Endodermal cell (in vitro differentiated cells): ENCODE measurements at regions not wholly inside any gene's neighbourhood (a gene's known extent, or its start where the extent isn't known, plus 50 kb on each side); places are given as distances from the start of the nearest gene placed in this dataset.

ENCODE experiments used
- DNase-seq: peaks from one replicate; pipeline ENCODE4 v3.0.0-alpha.2; 2017
- H3K27ac ChIP-seq: 2 replicates; pipeline ENCODE4 v1.5.1; 2013; ENCODE audit warnings: mild to moderate bottlenecking, low read depth, low read length, moderate library complexity
- H3K27me3 ChIP-seq: 2 replicates; pipeline ENCODE4 v1.6.1; 2013; ENCODE audit warnings: mild to moderate bottlenecking, low read length, moderate library complexity; ENCODE audit not compliant: insufficient read depth, control insufficient read depth, poor library complexity, severe bottlenecking
- H3K36me3 ChIP-seq: 2 replicates; pipeline ENCODE4 v1.7.0; 2013; ENCODE audit warnings: mild to moderate bottlenecking, low read length, moderate library complexity; ENCODE audit not compliant: control insufficient read depth, insufficient read depth
- H3K4me1 ChIP-seq: one replicate; pipeline ENCODE4 v1.7.0; 2013; ENCODE audit warnings: low read length; ENCODE audit not compliant: control insufficient read depth, insufficient read depth
- H3K4me3 ChIP-seq: 2 replicates; pipeline ENCODE4 v1.5.1; 2013; ENCODE audit warnings: mild to moderate bottlenecking, low read length, moderate library complexity
- H3K9ac ChIP-seq: 2 replicates; pipeline ENCODE4 v1.6.1; 2013; ENCODE audit warnings: mild to moderate bottlenecking, low read length, moderate library complexity; ENCODE audit not compliant: poor library complexity, severe bottlenecking; ENCODE audit errors: extremely low read depth
- H3K9me3 ChIP-seq: 2 replicates; pipeline ENCODE4 v1.6.1; 2013; ENCODE audit warnings: mild to moderate bottlenecking, low read length, moderate library complexity; ENCODE audit not compliant: control insufficient read depth
- H3K27ac Mint-ChIP-seq: 2 replicates; pipeline ENCODE4 v1.8.0; 2020; ENCODE audit warnings: mixed read lengths
- H3K27me3 Mint-ChIP-seq: 2 replicates; pipeline ENCODE4 v1.8.0; 2021; ENCODE audit warnings: mild to moderate bottlenecking, mixed read lengths; ENCODE audit not compliant: insufficient read depth
- H3K36me3 Mint-ChIP-seq: 2 replicates; pipeline ENCODE4 v1.8.0; 2020; ENCODE audit warnings: low read depth, mixed read lengths
- H3K4me1 Mint-ChIP-seq: 2 replicates; pipeline ENCODE4 v1.8.0; 2020; ENCODE audit warnings: mixed read lengths
- H3K4me3 Mint-ChIP-seq: 2 replicates; pipeline ENCODE4 v1.8.0; 2020; ENCODE audit warnings: mild to moderate bottlenecking, moderate library complexity, mixed read lengths
- H3K9me3 Mint-ChIP-seq: 2 replicates; pipeline ENCODE4 v1.8.0; 2020; ENCODE audit warnings: mild to moderate bottlenecking, mixed read lengths
- CTCF ChIP-seq: fragments of 200-600 bp; sonication (generic); conservative IDR thresholded peaks from 2 replicates; pipeline ENCODE4 v1.5.0; 2021; ENCODE audit warnings: antibody characterized with exemption, mild to moderate bottlenecking
- WGBS, 2 experiments: methylation state at CpG; one replicate each; pipeline versions ENCODE4 v1.1.5 to v1.1.7; 2013; ENCODE audit warnings: missing lambda C conversion rate in 2 of 2, mixed read lengths in 1 of 2; ENCODE audit not compliant: insufficient coverage in 1 of 2, insufficient read length in 1 of 2; 5-methylcytosine and 5-hydroxymethylcytosine counted together

DNA sequence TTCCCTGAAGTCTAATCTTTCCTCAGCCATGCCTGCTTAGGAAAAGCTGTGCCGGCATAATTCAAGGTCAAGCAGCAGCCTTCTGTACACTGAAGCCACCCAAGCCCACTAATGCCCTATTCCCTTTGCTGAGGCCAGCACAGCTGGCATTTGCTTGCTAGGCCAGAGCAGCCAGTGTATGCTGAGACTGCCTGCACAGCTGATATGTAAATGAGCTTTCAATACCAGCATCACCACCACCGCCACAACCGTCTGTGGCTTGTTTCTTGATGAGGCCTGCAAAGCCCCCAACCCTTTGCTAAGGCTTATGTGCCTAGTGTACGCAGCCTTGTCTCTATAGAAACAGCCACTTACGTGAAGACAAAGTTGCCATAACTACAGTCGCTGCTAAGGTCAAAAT lies 56.3 kb upstream of the TNRC6B start:
- Mint-ChIP-seq H3K27ac (no peak overlapping the region), H3K4me3 (no peak overlapping the region), H3K27me3 (no peaks in the 10 kb centered on the region), H3K9me3 (no peaks in the 10 kb centered on the region), H3K4me1 (peaks cover 15% of the 10 kb centered on the region), H3K36me3 (no peaks in the 10 kb centered on the region)
- Histone ChIP-seq H3K27me3 (no peaks in the 10 kb centered on the region), H3K4me1 (no peaks in the 10 kb centered on the region), H3K9ac (no peak overlapping the region), H3K4me3 (no peak overlapping the region), H3K36me3 (no peaks in the 10 kb centered on the region), H3K9me3 (no peaks in the 10 kb centered on the region), H3K27ac (no peak overlapping the region)
- DNase-seq = no peak
- TF ChIP-seq CTCF = no peak
- 72 to 91% methylated on average over 5 to 6 of the region's 6 CpGs for WGBS, 2 experiments

- H3K27me3 ChIP-seq = no peaks in the 10 kb centered on the region
- H3K27ac Mint-ChIP-seq = peak overlapping the region; percentile 54
- TF ChIP-seq CTCF = no peak
- no peak overlapping the region for H3K4me3 ChIP-seq
- 91 to 94% methylated on average over 3 to 5 of the region's 5 CpGs for WGBS, 2 experiments
- no peaks in the 10 kb centered on the region for H3K9me3 ChIP-seq
- H3K9me3 Mint-ChIP-seq = no peaks in the 10 kb centered on the region
- H3K36me3 Mint-ChIP-seq = peaks cover 4% of the 10 kb centered on the region
- H3K27ac ChIP-seq = no peak overlapping the region
- DNase-seq = no peak
- no peak overlapping the region for H3K9ac ChIP-seq
- H3K4me1 ChIP-seq = no peaks in the 10 kb centered on the region
- H3K36me3 ChIP-seq = no peaks in the 10 kb centered on the region
- no peaks in the 10 kb centered on the region for H3K27me3 Mint-ChIP-seq
- H3K4me3 Mint-ChIP-seq = no peak overlapping the region
- H3K4me1 Mint-ChIP-seq = peaks cover 7% of the 10 kb centered on the region
Observed at GRCh38 chr22:40122792-40123191, 54.9 kb upstream of the TNRC6B start.

DNA sequence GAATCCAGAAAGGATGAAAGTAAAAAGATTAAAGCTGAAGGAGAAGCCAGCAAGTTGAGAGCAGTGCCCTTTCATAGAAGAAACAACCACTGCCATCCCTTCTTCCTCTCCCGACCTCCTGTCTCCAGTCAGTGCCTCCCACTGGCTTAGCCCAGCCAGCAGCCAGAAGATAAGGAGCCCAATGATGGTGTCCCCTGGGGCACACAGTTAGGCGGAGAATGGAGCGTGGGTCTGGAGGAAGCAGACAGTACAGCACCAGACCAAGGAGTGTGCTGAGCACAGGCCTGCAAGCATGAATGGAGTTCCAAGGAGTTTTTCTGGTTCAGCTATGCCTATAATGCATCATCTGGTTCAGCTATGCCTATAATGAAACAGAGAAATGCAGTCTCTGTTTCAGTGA lies 54.3 kb upstream of the TNRC6B start:
- TF ChIP-seq CTCF = no peak
- Histone ChIP-seq H3K27me3 (no peaks in the 10 kb centered on the region), H3K27ac (no peak overlapping the region), H3K4me1 (no peaks in the 10 kb centered on the region), H3K36me3 (no peaks in the 10 kb centered on the region), H3K4me3 (no peak overlapping the region), H3K9ac (no peak overlapping the region), H3K9me3 (no peaks in the 10 kb centered on the region)
- Mint-ChIP-seq H3K27ac (peak overlapping the region; percentile 54), H3K27me3 (no peaks in the 10 kb centered on the region), H3K4me3 (no peak overlapping the region), H3K4me1 (peaks cover 7% of the 10 kb centered on the region), H3K36me3 (peaks cover 7% of the 10 kb centered on the region), H3K9me3 (no peaks in the 10 kb centered on the region)
- WGBS, 2 experiments = 85 to 89% methylated on average over 3 of the region's 3 CpGs
- DNase-seq = no peak
